CD8-positive, alpha-beta memory T cell (primary cell): ENCODE measurements at regions not wholly inside any gene's neighbourhood (a gene's known extent, or its start where the extent isn't known, plus 50 kb on each side); places are given as distances from the start of the nearest gene placed in this dataset.
"Not testable (repeated sequence)": the region's sequence is repeated elsewhere in the genome, so short reads cannot be mapped to it uniquely, and the experiment has no call there.

ENCODE experiments used
- CTCF ChIA-PET: fragments of 350-600 bp; sonication (Branson Sonifier 250); formaldehyde crosslinking; loops from one replicate; lab custom pipeline; 2021; ENCODE audit warnings: antibody characterized with exemption; lab: Charles Lee
- POLR2A ChIA-PET: fragments of 350-600 bp; sonication (Branson Sonifier 250); formaldehyde crosslinking; loops from one replicate; lab custom pipeline; 2021; ENCODE audit warnings: antibody characterized with exemption; lab: Charles Lee
- DNase-seq, 5 donors: peaks; one replicate each; pipeline versions ENCODE4 v3.0.0 to v3.0.0-alpha.2; 2020 to 2022; ENCODE audit warnings: mixed read lengths in 1 of 5
- H3K27ac ChIP-seq: one replicate; pipeline ENCODE4 v1.7.0; 2013; ENCODE audit warnings: low read depth, mild to moderate bottlenecking, low read length, moderate library complexity
- H3K27me3 ChIP-seq: 2 replicates; pipeline ENCODE4 v1.7.0; 2013; ENCODE audit warnings: low read length, mild to moderate bottlenecking; ENCODE audit not compliant: insufficient read depth, poor library complexity, severe bottlenecking
- H3K36me3 ChIP-seq: 2 replicates; pipeline ENCODE4 v1.7.0; 2013; ENCODE audit warnings: mild to moderate bottlenecking, low read length, moderate library complexity; ENCODE audit not compliant: insufficient read depth
- H3K4me1 ChIP-seq: 2 replicates; pipeline ENCODE4 v1.7.0; 2013; ENCODE audit warnings: mild to moderate bottlenecking, low read length, moderate library complexity; ENCODE audit not compliant: insufficient read depth
- H3K4me3 ChIP-seq: 2 replicates; pipeline ENCODE4 v1.7.0; 2013; ENCODE audit warnings: mild to moderate bottlenecking, low read length
- H3K9me3 ChIP-seq: 2 replicates; pipeline ENCODE4 v1.7.0; 2013; ENCODE audit warnings: mild to moderate bottlenecking, low read length
- H3K27ac Mint-ChIP-seq, 8 donors: one replicate each; pipeline ENCODE4 v1.8.0; 2020 to 2021; ENCODE audit warnings: mixed read lengths in 8 of 8, mild to moderate bottlenecking in 6 of 8, inconsistent platforms in 3 of 8, moderate library complexity in 3 of 8
- H3K27me3 Mint-ChIP-seq, 2 donors: one replicate each; pipeline ENCODE4 v1.8.0; 2020 to 2021; ENCODE audit warnings: mixed read lengths in 2 of 2, mild to moderate bottlenecking in 1 of 2, moderate library complexity in 1 of 2
- H3K36me3 Mint-ChIP-seq, 3 donors: one replicate each; pipeline ENCODE4 v1.8.0; 2020 to 2021; ENCODE audit warnings: mixed read lengths in 3 of 3, inconsistent platforms in 1 of 3, mild to moderate bottlenecking in 1 of 3
- H3K4me1 Mint-ChIP-seq, 3 donors: one replicate each; pipeline ENCODE4 v1.8.0; 2020 to 2021; ENCODE audit warnings: mixed read lengths in 3 of 3, inconsistent platforms in 1 of 3, mild to moderate bottlenecking in 1 of 3
- H3K4me3 Mint-ChIP-seq, 7 donors: one replicate each; pipeline ENCODE4 v1.8.0; 2020 to 2021; ENCODE audit warnings: mixed read lengths in 7 of 7, mild to moderate bottlenecking in 6 of 7, moderate library complexity in 4 of 7, inconsistent platforms in 2 of 7
- H3K9me3 Mint-ChIP-seq, 5 donors: one replicate each; pipeline ENCODE4 v1.8.0; 2020 to 2022; ENCODE audit warnings: mixed read lengths in 5 of 5, mild to moderate bottlenecking in 3 of 5, moderate library complexity in 2 of 5, inconsistent platforms in 1 of 5

DNA sequence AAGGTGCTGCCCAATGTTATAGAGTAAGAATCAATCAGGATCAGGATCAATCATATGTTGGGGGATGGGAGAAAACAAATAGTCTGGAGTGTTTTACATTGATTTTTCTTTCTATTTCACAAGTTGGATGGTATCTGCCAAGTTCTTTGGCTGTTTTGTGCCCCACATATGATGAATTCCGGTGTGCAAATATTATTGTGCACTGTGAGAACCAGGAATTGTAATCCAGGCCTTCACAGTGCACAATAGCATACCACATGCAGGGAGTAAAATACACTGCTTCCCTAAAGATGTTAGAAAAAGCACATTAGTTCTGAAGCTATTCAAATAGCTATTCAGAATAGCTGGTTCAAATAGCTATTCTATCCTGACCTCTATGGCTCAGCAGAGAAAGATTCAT, 133.7 kb downstream of the LCA5 start:
- DNase-seq: no peak
- H3K36me3 ChIP-seq: no peaks in the 10 kb centered on the region
- H3K27me3 ChIP-seq: no peaks in the 10 kb centered on the region
- no peak overlapping the region for H3K27ac ChIP-seq
- H3K4me3 Mint-ChIP-seq: no peak overlapping the region
- no peaks in the 10 kb centered on the region for H3K9me3 ChIP-seq
- no peak overlapping the region for H3K4me3 ChIP-seq
- no peaks in the 10 kb centered on the region for H3K27me3 Mint-ChIP-seq
- no peaks in the 10 kb centered on the region for H3K36me3 Mint-ChIP-seq
- peaks cover 0 to 4% (median 0%) of the 10 kb centered on the region in 5 donors for H3K9me3 Mint-ChIP-seq
- no peaks in the 10 kb centered on the region for H3K4me1 ChIP-seq
- no peaks in the 10 kb centered on the region for H3K4me1 Mint-ChIP-seq
- CTCF ChIA-PET: no interaction called here
- POLR2A ChIA-PET: no interaction called here
- H3K27ac Mint-ChIP-seq: no peak overlapping the region

DNA sequence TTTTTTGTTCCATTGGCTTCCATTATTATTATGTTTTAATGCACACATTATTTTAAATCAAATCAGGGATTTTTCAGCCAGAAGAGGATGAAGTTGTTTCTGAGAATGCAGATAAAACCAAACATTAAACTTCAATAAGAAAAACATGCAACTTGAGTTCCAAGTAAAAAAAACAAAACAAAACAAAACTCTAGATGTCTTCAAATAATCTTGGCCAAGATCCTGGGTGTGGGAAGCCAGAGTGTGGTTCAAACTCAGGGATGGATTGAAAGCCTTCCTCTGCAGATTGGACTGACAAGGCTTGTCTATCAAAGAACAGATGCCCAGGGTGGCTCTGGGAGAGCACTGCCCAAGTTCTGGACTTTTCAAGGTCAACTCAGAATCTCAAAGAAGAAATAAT, 134.1 kb downstream of the LCA5 start:
- no peak for DNase-seq

DNA sequence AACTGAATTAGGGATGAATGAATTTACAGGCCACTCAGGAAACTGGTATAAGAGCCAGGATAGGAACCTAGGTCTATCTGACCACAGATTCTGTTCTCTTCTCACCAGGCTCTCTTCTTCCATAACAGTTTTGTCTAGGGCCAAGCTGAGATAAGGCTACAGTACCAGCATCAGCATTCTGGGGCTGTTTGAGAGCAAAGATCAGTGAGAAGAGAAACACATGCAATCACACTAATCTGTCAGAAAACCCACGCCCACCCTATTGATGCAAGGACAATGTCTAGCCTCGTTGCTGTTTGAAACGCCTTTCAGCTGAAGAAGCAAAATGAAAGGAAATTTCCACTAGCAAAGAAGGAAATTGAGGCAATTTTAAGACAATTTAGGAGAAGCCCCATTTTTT, 137.7 kb downstream of the LCA5 start:
- Histone ChIP-seq H3K27ac (no peak overlapping the region), H3K36me3 (no peaks in the 10 kb centered on the region), H3K4me3 (no peak overlapping the region), H3K9me3 (no peaks in the 10 kb centered on the region), H3K27me3 (no peaks in the 10 kb centered on the region), H3K4me1 (no peaks in the 10 kb centered on the region)
- no peak overlapping the region for H3K4me3 Mint-ChIP-seq
- no peak for DNase-seq
- POLR2A ChIA-PET: no interaction called here
- CTCF ChIA-PET: no interaction called here
- no peak overlapping the region for H3K27ac Mint-ChIP-seq
- no peaks in the 10 kb centered on the region for H3K27me3 Mint-ChIP-seq
- peaks cover 0 to 2% (median 0%) of the 10 kb centered on the region in 5 donors for H3K9me3 Mint-ChIP-seq
- H3K4me1 Mint-ChIP-seq: no peaks in the 10 kb centered on the region
- no peaks in the 10 kb centered on the region for H3K36me3 Mint-ChIP-seq

More for the DNA sequence above, 134.1 kb downstream of the LCA5 start:
- Mint-ChIP-seq H3K36me3 (no peaks in the 10 kb centered on the region), H3K4me1 (no peaks in the 10 kb centered on the region), H3K9me3 (peaks cover 0 to 4% (median 0%) of the 10 kb centered on the region in 5 donors), H3K27ac (no peak overlapping the region), H3K4me3 (no peak overlapping the region), H3K27me3 (no peaks in the 10 kb centered on the region)
- H3K27me3 ChIP-seq: no peaks in the 10 kb centered on the region
- no peak overlapping the region for H3K27ac ChIP-seq
- H3K36me3 ChIP-seq: no peaks in the 10 kb centered on the region
- H3K4me1 ChIP-seq: no peaks in the 10 kb centered on the region
- no peaks in the 10 kb centered on the region for H3K9me3 ChIP-seq
- no peak overlapping the region for H3K4me3 ChIP-seq
- CTCF ChIA-PET: no interaction called here
- POLR2A ChIA-PET: no interaction called here

DNA sequence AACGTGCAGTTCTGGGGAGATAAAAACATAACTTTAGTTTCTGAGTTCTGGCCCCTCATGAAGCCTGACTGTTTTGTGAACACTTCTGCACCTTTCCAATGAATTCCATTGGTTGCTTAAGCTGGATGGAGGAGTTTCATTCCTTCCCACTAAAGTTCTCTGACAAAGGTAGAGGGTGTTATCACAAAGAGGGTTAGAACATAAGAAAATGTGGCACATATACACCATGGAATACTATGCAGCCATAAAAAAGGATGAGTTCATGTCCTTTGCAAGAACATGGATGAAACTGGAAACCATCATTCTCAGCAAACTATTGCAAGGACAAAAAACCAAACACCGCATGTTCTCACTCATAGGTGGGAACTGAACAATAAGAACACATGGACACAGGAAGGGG, 138.6 kb downstream of the LCA5 start:
- H3K9me3 ChIP-seq, H3K4me3 Mint-ChIP-seq, DNase-seq, CTCF ChIA-PET, H3K27me3 ChIP-seq, H3K36me3 Mint-ChIP-seq, H3K4me1 ChIP-seq, H3K27ac ChIP-seq, H3K4me1 Mint-ChIP-seq, H3K27me3 Mint-ChIP-seq, H3K4me3 ChIP-seq, H3K9me3 Mint-ChIP-seq, H3K27ac Mint-ChIP-seq, H3K36me3 ChIP-seq, POLR2A ChIA-PET: not testable (repeated sequence)

DNA sequence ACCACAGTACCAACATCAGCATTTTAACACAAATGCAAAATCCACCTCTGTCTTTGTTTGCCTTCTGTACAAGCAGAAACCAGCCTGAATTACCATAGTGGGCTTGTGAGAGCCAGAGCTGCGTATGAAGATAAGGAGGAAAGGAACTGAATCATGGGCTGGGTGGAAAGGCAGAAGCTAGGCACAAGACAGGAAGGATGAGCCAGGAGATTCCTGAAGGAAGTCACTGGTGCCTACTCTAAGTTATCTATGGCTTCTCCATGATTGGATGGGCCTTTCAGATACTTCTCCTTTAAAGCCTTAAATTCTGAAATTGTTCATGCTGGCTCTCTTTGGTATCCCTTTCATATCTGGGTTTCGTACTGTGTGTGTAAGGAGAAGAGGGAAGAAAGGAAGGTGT, 140.6 kb downstream of the LCA5 start:
- POLR2A ChIA-PET: no interaction called here
- Mint-ChIP-seq H3K36me3 (no peaks in the 10 kb centered on the region), H3K27ac (no peak overlapping the region), H3K9me3 (peaks cover 0 to 4% (median 0%) of the 10 kb centered on the region in 5 donors), H3K4me1 (no peaks in the 10 kb centered on the region), H3K27me3 (no peaks in the 10 kb centered on the region), H3K4me3 (no peak overlapping the region)
- Histone ChIP-seq H3K27me3 (no peaks in the 10 kb centered on the region), H3K27ac (no peak overlapping the region), H3K9me3 (no peaks in the 10 kb centered on the region), H3K4me3 (no peak overlapping the region), H3K36me3 (no peaks in the 10 kb centered on the region), H3K4me1 (no peaks in the 10 kb centered on the region)
- no peak for DNase-seq
- CTCF ChIA-PET: no interaction called here

DNA sequence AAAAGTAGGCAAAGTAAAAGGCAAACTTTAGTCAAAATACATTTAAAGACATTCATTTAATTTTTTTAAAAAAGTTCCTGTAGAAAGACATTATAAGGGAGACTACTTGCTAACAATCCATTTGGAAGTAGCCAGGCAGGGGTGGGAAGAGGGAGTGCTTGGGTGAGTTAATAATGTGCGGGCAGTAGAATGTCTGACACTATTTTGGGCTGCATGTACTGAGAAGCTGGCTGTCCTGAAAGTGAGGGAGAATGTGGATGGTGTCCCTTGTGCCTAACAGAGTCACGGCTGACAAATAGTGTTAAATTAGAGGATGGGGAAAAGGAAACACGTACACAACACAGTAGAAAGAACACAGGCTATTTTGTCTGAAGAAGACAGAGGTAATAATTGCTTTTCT, 142.5 kb downstream of the LCA5 start:
- no peak overlapping the region for H3K27ac ChIP-seq
- H3K4me1 ChIP-seq: no peaks in the 10 kb centered on the region
- ChIA-PET POLR2A (no interaction called here), CTCF (no interaction called here)
- Mint-ChIP-seq H3K4me3 (no peak overlapping the region), H3K36me3 (no peaks in the 10 kb centered on the region), H3K27me3 (no peaks in the 10 kb centered on the region), H3K9me3 (peaks cover 0 to 6% (median 0%) of the 10 kb centered on the region in 5 donors), H3K4me1 (no peaks in the 10 kb centered on the region), H3K27ac (no peak overlapping the region)
- no peak overlapping the region for H3K4me3 ChIP-seq
- DNase-seq: no peak
- no peaks in the 10 kb centered on the region for H3K9me3 ChIP-seq
- no peaks in the 10 kb centered on the region for H3K27me3 ChIP-seq
- H3K36me3 ChIP-seq: no peaks in the 10 kb centered on the region

DNA sequence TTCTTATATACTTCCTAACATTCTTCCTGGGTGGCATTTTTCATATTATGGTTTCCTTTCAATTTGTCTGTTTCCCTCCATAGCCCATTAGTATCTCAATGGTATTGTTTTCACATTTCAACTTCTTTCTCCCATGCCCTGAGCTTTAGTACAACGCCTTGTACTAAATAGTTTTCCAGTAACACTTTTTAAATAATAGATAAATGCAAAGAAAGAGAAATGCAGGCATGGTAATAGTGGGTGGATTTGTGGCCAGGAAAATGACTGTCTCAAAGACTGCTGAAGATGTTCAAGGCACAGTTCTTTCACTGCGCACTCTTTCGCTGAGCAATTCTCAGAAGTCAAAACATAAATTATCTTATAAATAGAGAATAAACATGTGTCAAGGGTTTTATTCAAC, 145.1 kb downstream of the LCA5 start:
- POLR2A ChIA-PET: no interaction called here
- Mint-ChIP-seq H3K4me3 (no peak overlapping the region), H3K27ac (no peak overlapping the region), H3K27me3 (no peaks in the 10 kb centered on the region), H3K4me1 (no peaks in the 10 kb centered on the region), H3K9me3 (peaks cover 0 to 6% (median 0%) of the 10 kb centered on the region in 5 donors), H3K36me3 (no peaks in the 10 kb centered on the region)
- no peaks in the 10 kb centered on the region for H3K4me1 ChIP-seq
- CTCF ChIA-PET: no interaction called here
- DNase-seq: no peak
- H3K9me3 ChIP-seq: no peaks in the 10 kb centered on the region
- no peak overlapping the region for H3K27ac ChIP-seq
- no peaks in the 10 kb centered on the region for H3K27me3 ChIP-seq
- no peak overlapping the region for H3K4me3 ChIP-seq
- no peaks in the 10 kb centered on the region for H3K36me3 ChIP-seq

DNA sequence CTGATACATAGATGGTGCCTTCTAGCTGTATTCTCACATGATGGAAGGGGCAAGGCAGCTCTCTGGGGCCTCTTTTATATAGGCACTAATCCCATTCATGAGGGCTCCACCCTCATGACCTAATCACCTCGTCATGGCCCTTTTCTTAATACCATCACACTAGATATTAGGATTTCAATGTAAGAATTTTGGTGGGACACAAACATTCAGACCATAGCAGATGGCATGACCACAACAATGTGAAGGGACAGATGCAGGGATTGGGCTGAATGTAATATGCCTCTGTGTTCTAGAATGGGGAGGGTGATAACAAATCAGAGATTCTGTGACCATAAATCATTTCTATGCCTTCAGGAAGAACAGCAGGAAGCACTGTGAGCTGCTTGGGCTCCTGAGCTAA, 145.8 kb downstream of the LCA5 start:
- Histone ChIP-seq H3K4me3 (no peak overlapping the region), H3K4me1 (no peaks in the 10 kb centered on the region), H3K27ac (no peak overlapping the region), H3K36me3 (no peaks in the 10 kb centered on the region), H3K9me3 (no peaks in the 10 kb centered on the region), H3K27me3 (no peaks in the 10 kb centered on the region)
- no peaks in the 10 kb centered on the region for H3K36me3 Mint-ChIP-seq
- H3K4me1 Mint-ChIP-seq: no peaks in the 10 kb centered on the region
- no peak overlapping the region for H3K4me3 Mint-ChIP-seq
- ChIA-PET CTCF (no interaction called here), POLR2A (no interaction called here)
- DNase-seq: no peak
- H3K9me3 Mint-ChIP-seq: peaks cover 0 to 6% (median 0%) of the 10 kb centered on the region in 5 donors
- H3K27me3 Mint-ChIP-seq: peaks cover 0 to 1% of the 10 kb centered on the region in 2 donors
- no peak overlapping the region for H3K27ac Mint-ChIP-seq

DNA sequence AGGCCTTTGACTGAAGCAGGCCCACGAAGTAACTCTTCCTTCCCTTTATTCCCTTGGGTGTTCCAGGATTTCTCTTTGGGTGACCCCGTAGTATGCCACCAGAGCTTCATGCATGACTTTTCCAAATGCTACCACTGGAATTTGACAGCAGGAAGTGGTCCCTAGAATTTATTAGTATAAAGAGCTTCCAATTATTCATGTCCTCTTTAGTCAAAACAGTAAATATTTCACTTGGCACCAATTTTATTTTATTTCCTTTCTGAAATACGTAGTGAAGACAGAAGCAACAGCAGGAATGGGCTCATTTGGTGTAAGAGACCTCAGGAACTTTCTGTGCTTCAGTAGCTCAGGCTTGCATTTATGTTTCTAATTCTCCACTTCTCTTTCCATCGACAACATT, 151.3 kb downstream of the LCA5 start:
- Mint-ChIP-seq H3K4me3 (no peak overlapping the region), H3K27ac (no peak overlapping the region), H3K36me3 (no peaks in the 10 kb centered on the region), H3K4me1 (no peaks in the 10 kb centered on the region), H3K27me3 (peaks cover 0 to 1% of the 10 kb centered on the region in 2 donors), H3K9me3 (no peaks in the 10 kb centered on the region)
- H3K27me3 ChIP-seq: no peaks in the 10 kb centered on the region
- no peaks in the 10 kb centered on the region for H3K4me1 ChIP-seq
- no peak for DNase-seq
- H3K36me3 ChIP-seq: no peaks in the 10 kb centered on the region
- no peaks in the 10 kb centered on the region for H3K9me3 ChIP-seq
- no peak overlapping the region for H3K4me3 ChIP-seq
- ChIA-PET CTCF (no interaction called here), POLR2A (no interaction called here)
- no peak overlapping the region for H3K27ac ChIP-seq
